ENCODE measurements at regions not wholly inside any gene's neighbourhood (a gene's known extent, or its start where the extent isn't known, plus 50 kb on each side); places are given as distances from the start of the nearest gene placed in this dataset.

DNA sequence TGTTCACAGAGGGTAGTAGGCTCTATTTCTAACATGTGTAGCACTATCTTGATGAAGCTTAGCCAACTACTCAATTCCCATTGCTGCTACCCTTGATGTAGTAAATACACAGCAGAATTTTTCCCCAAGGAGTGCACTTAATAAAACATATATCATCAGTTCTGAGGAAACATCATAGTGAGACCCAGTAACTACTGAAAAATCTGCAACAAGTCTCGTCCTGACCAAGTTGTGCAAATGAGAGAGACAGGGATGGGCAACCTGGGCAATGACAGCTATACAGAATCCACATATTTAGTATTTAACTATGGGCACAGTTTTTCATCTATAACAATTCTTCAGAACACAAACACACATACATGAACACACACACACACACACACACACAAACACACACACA, 1073.8 kb upstream of the SORCS1 start:
- DNase-seq (ENCODE audit: insufficient read length, low spot score) (no peak), FAIRE-seq (no peak)

DNA sequence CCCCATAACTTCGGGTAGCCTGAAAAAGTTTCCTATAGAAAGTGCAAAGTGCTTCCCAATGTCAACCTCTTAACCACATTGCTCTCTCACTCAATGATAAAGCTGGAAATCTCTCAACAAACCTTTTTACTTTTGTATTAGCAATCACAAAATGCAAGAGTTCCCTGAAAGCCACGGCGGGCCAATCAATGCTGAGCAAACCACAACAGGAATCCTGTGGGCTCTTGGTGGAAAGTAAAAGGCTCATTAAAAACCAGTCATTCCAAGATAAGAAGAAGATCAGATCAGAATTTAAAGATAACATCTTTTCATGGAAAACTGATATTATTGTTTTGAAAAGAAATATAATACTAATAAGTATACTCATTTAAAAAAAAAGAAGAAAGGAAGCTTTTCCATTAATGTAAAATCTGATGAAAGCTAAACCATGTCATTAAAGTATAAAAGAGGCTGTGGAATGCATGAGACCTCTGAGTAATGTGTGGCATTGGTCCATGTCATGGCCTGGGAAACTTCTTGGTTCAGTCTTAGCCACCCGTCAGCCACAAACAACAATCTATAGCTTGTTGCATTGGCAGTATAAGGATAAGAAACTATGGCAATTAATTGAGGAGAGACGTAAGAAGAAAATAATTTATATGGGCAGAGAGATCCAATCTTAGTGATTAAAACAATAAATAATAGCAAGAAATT, 1066.1 kb upstream of the SORCS1 start:
- no peak for DNase-seq (ENCODE audit: insufficient read length, low spot score)
- no peak for FAIRE-seq

DNA sequence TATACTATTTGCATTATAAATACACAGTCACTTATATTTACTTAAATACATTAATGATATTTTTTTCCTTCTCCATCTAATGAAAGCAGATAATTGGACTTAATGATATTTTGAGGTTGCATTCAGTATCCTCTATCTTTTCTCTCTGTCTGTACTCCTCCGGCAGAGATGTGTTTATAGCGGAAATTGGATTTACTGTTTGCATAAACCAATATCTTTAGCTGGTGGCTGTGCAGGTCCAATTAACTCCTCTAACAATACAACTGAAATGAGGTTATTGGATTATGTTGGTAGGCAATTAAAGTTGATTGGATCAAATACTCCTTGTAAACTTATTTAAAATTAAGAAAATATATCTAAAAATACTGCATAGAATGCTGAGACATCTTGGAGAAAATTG, 1044.2 kb upstream of the SORCS1 start:
- FAIRE-seq (no peak), DNase-seq (ENCODE audit: insufficient read length, low spot score) (no peak)

DNA sequence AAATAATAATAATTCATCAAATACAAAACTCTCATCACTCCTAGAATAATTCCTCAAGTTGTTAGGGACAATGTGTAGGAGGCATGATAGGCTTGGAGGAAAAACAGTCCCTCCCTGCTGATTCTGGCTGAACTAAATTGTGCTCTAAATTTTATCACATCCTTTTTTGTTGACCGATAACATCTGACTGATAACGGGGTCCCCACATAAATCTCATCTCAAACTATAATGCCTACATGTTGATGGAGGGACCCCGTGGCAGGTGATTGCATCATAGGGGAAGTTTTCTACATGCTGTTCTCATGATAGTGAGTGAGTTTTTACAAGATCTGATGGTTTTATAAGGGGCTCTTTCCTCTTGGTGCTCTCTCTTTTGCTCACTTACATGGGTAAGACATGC, 1043.5 kb upstream of the SORCS1 start:
- DNase-seq (ENCODE audit: insufficient read length, low spot score): no peak
- no peak for FAIRE-seq

DNA sequence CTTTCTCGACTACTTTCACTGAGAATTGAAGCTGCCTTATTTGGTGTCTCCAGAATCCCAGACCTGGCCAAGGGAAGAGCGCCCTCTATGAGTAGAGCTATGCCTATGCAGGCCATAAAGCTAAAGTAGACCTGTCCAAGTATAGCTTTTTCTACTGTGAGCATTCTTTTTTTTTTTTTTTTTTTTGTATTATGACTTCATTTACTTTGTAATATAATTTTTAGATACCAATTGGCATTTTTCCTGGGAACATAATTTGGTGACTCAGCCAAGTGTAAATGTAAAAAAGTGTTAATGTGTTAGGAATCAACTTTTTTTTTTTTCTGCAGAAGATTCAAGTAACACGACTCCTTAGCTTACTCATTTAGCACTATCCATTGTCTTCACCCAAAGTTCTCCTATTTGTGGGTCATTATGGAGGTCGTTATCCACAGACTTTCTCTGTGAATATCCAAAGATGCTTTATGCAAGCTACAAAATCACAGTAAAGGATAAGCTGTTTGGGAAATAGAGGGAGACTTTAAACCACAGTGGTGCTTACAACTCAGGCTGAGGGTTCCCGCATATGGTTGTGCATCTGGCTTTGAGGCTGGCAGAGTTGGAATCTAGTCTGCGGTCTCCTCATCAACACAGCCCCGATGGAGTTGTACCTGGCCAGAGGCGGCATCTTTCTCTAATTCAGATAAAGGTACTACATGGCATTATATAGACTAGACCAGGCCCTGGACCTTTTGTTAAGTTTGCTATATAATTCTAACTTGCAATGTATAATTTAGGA, 1040.2 kb upstream of the SORCS1 start:
- no peak for DNase-seq (ENCODE audit: insufficient read length, low spot score)
- peak; percentile 66 for FAIRE-seq

DNA sequence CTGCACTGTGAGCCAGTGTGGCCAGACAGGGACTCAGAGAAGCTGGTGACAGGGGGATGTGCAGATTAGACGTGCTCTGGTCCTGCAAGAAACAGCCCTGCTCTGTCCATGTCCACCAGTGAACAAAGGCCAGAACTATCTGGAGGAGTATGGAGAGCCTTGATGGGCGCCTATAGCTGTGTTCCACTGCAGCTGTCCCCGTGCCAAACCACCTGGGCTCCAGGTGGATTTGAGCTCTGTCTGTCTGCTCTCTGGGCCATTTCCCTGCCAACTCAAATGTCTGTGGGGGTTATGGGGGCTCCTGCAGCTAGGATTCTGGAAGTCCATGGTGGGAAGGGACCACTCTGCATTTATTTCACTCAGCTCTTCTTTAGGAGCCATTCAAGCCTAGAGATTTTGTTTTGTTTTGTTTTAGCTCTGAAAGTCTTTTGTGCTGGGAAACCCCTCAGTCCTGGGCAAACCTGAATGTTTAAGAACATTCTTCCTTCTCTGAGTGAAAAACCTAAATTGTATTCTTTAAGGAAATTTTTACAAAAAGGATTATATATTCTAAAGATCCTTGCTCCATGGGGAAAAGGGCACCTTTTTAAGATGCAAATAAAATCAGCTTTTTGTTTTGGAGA, 1039.5 kb upstream of the SORCS1 start:
- DNase-seq (ENCODE audit: insufficient read length, low spot score) (no peak), FAIRE-seq (no peak)

DNA sequence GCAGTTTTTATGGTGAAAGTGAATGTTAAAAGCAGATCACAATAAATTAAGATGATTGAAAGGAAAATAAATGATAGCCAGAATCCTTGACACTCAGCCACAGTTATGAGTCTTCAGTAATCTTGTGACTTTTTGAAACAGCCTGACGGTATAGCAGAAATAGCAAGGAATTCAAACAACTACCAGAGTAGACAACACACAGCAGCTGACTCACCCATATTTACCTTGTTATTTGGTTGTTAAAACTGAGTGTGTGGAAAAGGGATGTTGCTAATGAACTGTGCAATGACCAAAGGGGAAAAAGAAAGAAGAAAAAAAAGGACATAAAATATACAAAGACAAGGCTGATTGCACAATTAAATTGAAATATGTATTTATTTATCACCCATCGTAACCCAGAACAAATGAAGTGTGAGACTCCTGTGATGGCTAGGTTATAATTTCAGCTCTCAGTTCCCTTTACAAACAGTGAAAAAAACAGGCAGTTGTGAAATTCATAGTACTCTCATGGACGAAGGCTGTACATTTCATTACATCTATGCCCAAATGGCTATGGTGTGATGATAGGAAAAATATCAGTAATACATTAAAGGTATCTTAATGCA, 1023.0 kb upstream of the SORCS1 start:
- FAIRE-seq (no peak), DNase-seq (ENCODE audit: insufficient read length, low spot score) (no peak)

DNA sequence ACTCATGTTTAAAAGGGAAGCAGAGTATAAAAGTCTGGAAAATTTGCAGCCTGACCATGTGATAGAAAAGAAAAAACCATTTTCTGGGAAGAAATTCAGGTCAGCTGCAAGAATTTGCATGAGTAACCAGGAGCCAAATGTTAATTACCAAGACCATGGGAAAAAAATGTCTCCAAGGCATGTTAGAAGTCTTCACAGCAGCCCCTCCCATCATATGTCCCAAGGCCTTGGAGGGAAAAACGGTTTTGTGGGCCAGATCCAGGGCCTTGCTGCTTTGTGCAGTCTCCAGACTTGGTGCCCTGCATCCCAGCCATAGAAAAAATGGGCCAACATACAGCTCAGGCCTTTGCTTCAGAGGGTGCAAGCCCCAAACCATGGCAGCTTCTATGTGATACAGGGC, 1019.6 kb upstream of the SORCS1 start:
- DNase-seq (ENCODE audit: insufficient read length, low spot score) (no peak), FAIRE-seq (no peak)

DNA sequence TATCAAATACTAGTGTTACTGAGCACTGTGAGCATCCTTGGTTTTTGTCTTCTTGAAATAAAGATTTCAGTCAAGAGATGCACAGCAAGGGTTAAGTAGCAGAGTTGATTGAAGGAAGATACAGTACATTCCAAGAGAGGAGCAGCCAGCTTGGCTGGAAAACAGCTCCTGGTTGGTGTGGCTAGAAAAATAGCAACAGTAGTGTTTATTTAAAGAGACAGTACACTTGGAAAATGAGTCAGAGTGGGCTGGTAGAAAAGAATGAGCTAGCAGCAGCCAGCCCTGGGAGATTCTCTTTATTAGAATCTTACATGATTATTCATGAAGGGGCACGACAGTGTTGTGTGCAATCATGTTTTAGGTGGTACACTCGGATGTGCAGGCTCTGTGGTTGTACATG, 1016.4 kb upstream of the SORCS1 start:
- DNase-seq (ENCODE audit: insufficient read length, low spot score) (no peak), FAIRE-seq (no peak)

DNA sequence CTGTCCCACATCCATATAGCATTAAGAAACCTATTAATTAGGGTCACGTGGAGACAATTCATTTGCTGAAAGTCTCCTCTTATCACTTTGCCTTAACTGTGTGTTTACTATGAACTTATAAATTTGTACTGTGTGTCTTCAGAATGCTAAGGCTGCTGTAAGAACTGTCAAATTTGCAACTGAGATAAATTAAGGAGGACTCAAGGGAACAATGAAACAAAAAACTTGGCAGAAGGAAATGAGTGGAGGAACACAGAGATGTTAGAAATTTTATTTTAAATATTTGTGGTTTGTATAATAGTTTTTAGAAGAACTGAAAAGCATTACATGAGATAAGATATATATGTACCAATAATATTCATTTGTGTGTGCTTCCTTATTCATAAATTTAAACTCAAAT, 1005.3 kb upstream of the SORCS1 start:
- FAIRE-seq (no peak), DNase-seq (ENCODE audit: insufficient read length, low spot score) (no peak)

DNA sequence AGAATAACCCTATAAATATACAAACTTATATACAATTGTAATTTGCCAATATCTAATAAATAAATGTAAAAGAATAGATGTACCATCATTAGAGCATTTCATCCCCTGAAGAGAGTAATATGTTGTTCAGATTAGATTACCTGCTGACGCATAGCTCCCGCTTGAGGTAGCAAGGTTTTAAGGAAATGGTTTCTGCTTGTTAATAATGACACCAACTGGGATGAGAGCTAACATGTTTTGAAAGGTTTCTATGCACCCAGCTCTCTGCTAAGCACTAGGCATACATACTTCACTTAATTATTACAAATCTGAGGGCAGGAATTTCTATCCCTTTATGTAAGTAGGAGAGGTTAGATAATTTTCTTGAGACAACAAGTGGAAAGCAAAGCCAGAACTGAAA, 1003.3 kb upstream of the SORCS1 start:
- no peak for FAIRE-seq
- no peak for DNase-seq (ENCODE audit: insufficient read length, low spot score)

DNA sequence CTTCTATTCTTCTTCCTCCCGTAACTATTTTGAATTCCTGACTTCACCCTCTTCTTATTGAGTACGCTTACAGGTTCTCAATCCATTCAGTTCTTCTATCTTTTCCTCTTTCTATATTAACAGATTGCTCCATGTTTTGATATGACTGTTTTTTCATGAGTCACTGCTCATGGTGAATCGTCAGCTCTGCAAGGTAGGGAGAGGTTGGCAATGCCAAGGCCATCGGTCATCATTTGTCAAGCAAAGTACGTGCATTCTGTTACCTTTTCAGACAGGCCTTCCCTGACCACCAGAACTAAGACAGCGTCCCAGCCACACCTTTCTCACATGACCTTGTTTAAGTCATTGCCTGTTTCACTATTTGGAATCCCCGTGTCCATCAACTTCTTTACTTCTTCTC, 1001.9 kb upstream of the SORCS1 start:
- no peak for FAIRE-seq
- DNase-seq (ENCODE audit: insufficient read length, low spot score): no peak

DNA sequence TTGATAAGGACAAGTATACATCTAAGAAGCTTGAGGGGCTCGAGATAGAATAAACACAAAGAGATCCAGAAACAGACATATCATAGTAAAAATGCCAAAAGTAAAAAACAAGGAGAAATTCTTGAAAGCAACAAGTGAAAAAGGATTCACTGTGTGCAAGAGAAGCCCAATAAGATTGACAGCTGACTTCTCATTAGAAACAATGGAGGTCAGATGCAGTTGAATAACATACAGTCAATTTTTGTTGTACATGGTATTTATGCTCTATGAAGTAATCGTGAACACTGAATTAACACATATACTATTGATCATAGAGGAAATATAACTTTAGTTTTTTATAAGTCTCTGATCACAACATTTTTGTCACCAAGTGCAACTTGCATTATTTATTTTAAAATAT, 982.8 kb upstream of the SORCS1 start:
- DNase-seq (ENCODE audit: insufficient read length, low spot score) (no peak), FAIRE-seq (no peak)

DNA sequence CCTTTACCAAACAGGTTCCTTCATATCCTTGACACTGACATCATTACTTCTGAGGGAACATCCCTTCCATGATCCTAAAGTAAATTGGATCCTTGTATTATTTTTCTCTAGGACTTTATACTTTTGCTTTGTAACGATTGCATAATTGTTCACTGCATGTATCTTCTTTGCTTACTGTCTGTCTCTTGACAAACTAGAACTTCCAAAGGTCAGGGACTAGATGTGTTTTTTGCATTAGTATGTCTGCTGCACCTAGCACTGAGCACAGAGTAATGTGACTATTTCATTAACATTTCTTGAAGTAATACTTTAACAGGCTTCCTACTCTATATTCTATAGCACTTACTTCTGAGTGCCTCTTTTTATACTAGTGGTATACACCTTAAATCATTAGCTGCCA, 976.6 kb upstream of the SORCS1 start:
- DNase-seq (ENCODE audit: insufficient read length, low spot score) (no peak), FAIRE-seq (no peak)

DNA sequence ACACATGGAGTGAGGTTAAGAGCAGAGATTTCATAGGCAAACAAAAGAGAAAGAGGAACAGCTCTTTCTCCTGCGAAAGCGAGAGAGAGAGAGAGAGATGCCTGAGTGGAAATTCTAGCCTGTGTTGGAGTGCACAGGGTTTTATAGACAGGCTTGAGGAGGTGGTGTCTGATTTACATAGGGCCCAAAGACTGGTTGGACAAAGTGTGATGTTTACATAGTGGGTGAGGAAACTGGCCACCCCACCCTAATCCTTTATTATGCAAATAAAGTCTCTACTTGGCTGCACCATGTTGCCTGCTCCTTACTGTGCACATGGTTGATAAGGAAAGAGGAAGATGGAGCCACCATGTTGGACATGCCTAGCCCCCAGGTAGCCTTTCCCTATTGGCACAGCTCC, 967.8 kb upstream of the SORCS1 start:
- FAIRE-seq: no peak
- no peak for DNase-seq (ENCODE audit: insufficient read length, low spot score)

DNA sequence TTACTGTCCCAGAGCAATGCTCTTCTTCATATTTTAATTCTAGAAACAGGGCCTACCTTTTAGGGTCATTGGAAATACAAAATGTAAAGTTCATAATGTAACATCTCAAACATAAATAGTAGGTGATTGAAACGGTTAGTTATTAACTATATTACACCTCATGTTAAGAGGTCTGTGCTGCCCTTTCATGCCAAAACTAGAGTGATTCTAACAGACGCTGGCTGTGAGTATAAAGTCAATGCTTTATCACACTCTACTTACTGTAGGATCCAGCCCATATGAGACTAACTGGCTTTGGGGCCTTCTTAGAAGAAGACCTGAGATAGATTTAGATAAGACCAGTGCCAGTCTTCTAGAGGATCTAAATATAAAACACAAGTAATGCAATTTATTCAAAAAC, 966.1 kb upstream of the SORCS1 start:
- DNase-seq (ENCODE audit: insufficient read length, low spot score) (no peak), FAIRE-seq (no peak)

DNA sequence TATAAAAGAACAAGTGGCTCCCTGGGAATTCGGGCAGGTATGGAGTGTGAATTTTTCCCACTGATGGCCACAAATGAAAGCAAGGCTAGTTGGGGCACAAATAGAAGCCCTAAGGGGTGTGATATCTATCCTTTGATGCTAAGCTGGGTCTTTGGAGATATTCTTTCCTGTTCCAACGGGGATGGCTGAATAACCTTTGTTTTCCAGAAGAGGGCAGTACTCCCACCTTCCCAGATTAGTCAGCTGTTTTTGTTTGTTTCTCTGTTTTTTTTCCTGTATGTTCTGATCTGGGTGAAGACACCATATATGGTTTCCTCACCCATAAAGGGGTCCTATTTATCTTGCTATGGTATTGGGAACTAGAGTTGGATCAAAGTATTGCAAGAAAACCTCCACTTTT, 947.7 kb upstream of the SORCS1 start:
- no peak for FAIRE-seq
- no peak for DNase-seq (ENCODE audit: insufficient read length, low spot score)

DNA sequence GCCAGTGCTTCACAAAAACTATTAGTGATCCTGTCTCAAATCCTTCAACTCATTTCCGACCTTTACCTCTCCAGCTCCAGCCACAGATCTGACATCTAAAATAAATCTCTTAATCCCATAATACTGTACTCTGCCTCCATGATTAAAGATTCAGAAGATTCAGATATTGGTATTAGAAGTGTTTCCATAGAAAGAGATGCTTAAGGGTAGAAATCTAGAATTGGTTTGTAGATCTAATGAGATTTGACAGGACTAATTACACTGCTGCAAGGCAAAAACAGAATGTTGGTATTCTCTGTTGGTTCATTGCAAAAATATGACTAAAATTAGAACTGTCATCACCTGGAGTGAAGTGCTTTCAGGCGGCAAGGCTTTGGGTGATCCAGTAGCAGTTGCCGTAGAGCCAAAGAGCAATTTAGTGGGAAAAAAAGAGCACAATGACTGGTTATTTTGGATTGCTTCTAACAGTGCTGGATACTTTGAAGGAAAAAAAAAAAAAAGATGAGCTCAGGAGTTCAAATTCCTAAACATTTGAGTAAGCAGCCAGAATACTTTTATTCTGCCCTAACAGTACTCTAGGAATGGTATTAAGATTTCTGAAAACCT, 940.1 kb upstream of the SORCS1 start:
- FAIRE-seq (no peak), DNase-seq (ENCODE audit: insufficient read length, low spot score) (no peak)

DNA sequence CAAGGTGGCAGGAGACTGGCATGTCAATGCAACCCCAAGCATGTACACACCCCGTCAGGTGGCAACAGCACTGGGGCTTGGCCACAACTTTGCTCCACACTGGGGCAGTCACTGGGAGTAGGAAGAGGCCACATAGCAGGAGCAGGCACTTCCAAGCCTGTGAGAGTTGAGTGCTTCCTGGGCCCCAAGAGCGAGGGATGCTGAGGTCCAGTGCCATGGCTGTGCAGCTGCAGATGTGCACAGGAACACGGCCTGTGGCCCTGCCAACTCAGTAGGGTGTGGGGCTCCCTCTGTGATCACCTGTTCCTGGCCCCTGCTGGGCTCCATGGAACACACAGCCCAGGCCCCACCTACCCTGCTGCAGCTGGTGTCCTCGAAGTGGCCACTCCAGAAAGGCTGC, 932.8 kb upstream of the SORCS1 start:
- FAIRE-seq (no peak), DNase-seq (ENCODE audit: insufficient read length, low spot score) (no peak)

DNA sequence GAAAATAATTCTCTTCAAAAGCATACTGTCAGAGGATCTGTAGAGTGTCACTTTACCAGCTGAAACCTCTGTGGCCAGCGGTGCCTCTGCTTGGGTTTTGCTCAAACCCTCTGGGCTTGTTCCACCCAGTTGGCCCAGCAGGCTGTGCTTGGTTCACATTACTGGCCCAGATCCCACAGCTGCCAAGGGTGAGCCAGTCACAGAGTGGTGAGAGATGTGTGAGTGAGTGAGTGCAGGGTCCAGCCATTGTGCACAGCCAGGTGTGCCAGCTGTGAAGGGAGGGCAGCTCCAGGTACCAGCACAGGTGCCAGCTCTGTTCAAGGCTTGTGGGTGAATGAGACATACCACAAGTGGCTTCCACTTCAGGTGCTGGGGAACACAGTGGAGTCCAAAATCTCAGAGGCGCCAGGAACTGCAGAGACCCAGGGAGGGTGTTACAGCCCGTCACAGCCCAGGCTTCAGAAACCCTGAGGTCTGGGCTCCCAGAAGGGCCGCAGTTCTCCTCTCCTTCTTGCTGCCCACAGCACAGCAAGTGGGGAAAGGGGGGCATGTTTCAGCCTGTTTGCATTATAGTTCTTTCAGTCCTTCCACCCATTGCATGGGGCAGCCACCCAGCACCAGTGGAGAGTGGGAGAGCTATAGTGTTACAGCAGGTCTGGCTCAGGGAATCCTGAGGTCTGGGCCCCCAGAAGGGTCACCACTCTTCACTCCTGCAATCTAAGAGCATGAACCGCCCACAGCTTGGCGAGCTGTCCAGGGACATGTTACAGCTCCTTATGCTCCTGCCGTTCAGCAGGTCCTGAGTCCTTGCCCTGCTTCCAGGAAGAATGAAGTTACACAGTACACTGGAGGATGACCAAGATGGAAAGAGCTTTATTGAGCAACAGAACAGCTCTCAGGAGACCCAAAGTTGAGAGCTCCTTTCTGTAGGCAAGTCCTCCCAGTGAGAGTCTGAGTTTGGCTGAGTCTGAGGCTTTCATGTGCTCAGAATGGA, 931.7 kb upstream of the SORCS1 start:
- no peak for FAIRE-seq
- no peak for DNase-seq (ENCODE audit: insufficient read length, low spot score)

Data from GM19239 (cell line).